Astrocyte of the cerebellum (primary cell): ENCODE measurements at regions not wholly inside any gene's neighbourhood (a gene's known extent, or its start where the extent isn't known, plus 50 kb on each side); places are given as distances from the start of the nearest gene placed in this dataset.

Experiments
- DNase-seq: peaks from one replicate; pipeline ENCODE4 v3.0.0-alpha.2; 2011; ENCODE audit warnings: low read depth
- H3K4me3 ChIP-seq: 2 replicates; pipeline ENCODE4 v1.5.1; 2011; ENCODE audit warnings: mild to moderate bottlenecking, low read depth, low read length, moderate library complexity
- in situ Hi-C: cut with HindIII; loops from 2 replicates; pipeline ENCODE4 v1.10.0; 2017; ENCODE audit warnings: low sequenced_read_pairs
- TF ChIP-seq, protein P1 (sequence below): IDR thresholded peaks from 2 replicates; pipeline ENCODE4 v1.5.1; 2012; ENCODE audit warnings: low read length, low read depth, moderate library complexity, mild to moderate bottlenecking; ENCODE audit errors: missing control alignments

DNA sequence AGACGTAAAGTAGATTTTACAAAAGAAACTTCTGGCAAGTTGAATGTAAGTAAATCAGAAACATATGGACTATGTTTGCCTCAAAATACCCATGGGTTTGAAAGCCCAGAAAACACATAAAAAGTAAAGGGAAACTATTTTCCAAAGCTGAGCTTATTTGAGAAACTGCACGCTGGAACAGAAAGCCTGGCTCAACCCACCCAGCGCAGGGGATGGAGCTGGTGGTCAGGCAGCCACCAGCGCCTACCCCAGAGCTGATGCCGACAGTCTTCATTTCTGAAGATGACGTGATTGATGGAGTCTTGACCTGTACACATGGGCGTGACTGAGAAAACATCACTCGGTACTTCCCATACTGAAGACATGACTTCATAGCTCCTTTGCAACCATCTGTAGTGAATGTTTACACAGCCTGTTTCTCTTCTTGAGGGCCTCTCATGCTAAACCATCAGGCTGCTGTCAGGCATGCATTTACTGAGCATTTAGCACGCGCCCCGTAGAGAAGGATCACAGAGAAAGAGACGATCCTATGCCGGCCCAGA lies 232.6 kb upstream of the AUTS2 start:
- DNase-seq = no peak
- in situ Hi-C loops = no loop called here
- H3K4me3 ChIP-seq = no peak overlapping the region
- TF ChIP-seq, protein P1, sequence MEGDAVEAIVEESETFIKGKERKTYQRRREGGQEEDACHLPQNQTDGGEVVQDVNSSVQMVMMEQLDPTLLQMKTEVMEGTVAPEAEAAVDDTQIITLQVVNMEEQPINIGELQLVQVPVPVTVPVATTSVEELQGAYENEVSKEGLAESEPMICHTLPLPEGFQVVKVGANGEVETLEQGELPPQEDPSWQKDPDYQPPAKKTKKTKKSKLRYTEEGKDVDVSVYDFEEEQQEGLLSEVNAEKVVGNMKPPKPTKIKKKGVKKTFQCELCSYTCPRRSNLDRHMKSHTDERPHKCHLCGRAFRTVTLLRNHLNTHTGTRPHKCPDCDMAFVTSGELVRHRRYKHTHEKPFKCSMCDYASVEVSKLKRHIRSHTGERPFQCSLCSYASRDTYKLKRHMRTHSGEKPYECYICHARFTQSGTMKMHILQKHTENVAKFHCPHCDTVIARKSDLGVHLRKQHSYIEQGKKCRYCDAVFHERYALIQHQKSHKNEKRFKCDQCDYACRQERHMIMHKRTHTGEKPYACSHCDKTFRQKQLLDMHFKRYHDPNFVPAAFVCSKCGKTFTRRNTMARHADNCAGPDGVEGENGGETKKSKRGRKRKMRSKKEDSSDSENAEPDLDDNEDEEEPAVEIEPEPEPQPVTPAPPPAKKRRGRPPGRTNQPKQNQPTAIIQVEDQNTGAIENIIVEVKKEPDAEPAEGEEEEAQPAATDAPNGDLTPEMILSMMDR = no peak

DNA sequence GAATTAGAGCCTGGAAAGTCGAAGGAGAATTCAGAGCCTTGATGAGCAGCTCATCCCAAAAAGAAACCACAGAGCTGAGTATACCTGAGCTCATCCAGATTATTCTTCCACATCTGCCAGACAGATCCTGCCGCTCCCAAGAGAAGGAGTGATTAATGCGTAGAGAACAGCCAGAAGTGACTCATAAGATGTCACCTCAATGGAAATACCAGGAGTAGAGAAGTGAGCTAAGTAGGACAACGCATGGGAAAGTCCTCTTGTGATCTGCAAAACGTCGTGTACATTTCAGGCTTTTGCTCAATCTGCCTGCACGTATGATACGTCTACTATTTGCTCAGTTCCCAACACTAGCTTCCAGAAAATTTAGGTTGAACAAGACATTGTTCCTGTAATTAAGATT lies 230.5 kb upstream of the AUTS2 start:
- no peak for DNase-seq
- H3K4me3 ChIP-seq = no peak overlapping the region
- TF ChIP-seq, protein P1 = no peak
- in situ Hi-C loops = no loop called here

GRCh38 chr7:69373171-69374043 lies 224.9 kb upstream of the AUTS2 start:
- in situ Hi-C loops = no loop called here
- DNase-seq = peak; percentile 33
- TF ChIP-seq, protein P1 = no peak
- no peak overlapping the region for H3K4me3 ChIP-seq

DNA sequence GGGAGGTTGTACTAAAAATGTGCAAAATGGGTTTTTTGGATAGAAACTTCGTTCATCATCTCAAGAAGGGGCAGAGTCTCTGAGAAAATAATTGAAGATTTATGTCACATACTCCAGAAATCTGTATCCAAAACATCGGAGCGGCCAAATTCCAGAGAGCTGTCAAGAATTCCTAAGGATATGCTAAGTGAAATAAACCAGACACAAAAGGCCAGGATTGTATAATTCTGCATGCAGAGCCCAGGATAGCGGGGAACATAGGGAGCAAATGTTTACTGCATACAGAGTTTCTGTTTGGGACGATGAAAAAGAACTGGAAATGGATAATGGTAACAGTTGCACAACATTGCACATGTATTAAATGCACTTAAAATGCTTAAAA lies 224.2 kb upstream of the AUTS2 start:
- DNase-seq = no peak
- no peak overlapping the region for H3K4me3 ChIP-seq
- TF ChIP-seq, protein P1 = no peak
- in situ Hi-C loops = no loop called here

GRCh38 chr7:69377191-69377590 lies 221.1 kb upstream of the AUTS2 start:
- in situ Hi-C loops = no loop called here
- no peak for DNase-seq
- TF ChIP-seq, protein P1 = no peak
- H3K4me3 ChIP-seq = no peak overlapping the region

GRCh38 chr7:69388452-69389137 lies 209.7 kb upstream of the AUTS2 start:
- DNase-seq = no peak
- H3K4me3 ChIP-seq = no peak overlapping the region
- TF ChIP-seq, protein P1 = no peak
- in situ Hi-C loops = no loop called here
